ENCODE measurements at regions not wholly inside any gene's neighbourhood (a gene's known extent, or its start where the extent isn't known, plus 50 kb on each side); places are given as distances from the start of the nearest gene placed in this dataset.

DNA sequence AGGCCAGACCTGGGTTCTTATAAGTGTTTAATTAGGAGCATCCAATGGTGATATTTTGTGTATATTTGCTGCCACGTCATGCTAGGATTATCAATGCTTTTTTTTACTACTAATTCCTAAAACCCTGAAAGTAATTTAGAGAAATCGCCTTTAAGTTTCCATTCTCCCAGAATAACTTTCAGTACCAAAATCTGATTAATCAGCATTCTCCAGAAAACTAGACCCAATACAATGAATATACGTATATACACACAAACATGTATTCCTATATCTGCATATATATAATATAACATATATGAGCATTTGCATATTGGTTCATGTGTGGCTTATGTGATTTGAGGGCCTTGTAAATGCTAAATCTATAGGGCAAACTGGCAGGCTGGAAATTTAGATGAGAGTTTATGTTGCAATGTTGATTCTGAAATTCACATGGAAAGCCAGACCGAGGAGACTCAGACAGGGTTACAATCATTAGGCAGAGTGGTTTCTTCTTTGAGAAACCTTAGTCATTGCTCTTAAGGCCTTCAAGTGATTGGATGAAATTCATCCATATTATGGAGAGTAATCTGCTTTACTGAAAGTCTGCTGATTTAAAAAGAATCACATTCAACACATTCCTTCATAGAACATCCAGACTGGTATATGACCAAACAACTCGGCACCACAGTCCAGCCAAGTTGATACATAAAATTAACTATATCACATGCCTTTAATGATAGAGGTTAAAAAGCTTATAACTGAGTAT, 65.9 kb upstream of the RGPD4 start:
- Histone ChIP-seq H3K79me2 (ENCODE audit: low read length) (no peaks in the 10 kb centered on the region), H4K20me1 (ENCODE audit: insufficient read depth, low read length) (no peaks in the 10 kb centered on the region), H3K4me2 (ENCODE audit: low read length) (no peak overlapping the region), H3K27ac (ENCODE audit: low read length) (no peak overlapping the region), H3K9ac (ENCODE audit: low read length) (no peak overlapping the region), H2AFZ (ENCODE audit: low read depth, low read length) (no peak overlapping the region), H3K4me3 (ENCODE audit: low read length) (no peak overlapping the region), H3K9me3 (ENCODE audit: insufficient read depth, low read length) (no peaks in the 10 kb centered on the region), H3K4me1 (ENCODE audit: low read length) (no peaks in the 10 kb centered on the region), H3K36me3 (replicated peaks; ENCODE audit: low read depth, low read length) (no peaks in the 10 kb centered on the region), H3K27me3 (ENCODE audit: low read depth, low read length) (no peaks in the 10 kb centered on the region)
- no peak for TF ChIP-seq CTCF (IDR thresholded peaks at IDR 0.05; ENCODE audit: low read depth, low read length)
- TF ChIP-seq EZH2phosphoT487 (IDR thresholded peaks at IDR 0.05; ENCODE audit: low read depth) = no peak

DNA sequence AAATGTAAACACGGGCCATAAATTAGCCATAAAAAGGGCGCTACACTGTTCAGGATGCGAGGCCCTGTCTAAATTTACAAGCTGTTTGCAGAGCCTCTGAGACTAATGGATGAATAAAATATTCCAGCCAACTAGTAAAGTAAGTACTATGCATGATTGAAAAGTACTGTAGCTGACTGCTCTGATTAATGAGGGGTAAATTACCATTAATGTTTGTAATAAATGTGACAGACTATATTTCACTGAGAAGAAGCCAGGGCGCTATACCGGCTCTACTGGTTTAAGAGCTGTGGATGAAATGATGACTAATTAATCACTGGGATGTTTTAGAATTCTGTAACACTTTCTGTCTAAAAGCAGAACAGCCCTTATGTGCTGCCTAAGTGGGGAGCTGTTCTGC, 54.3 kb upstream of the RGPD4 start:
- no peak overlapping the region for H3K9ac ChIP-seq (ENCODE audit: low read length)
- no peak overlapping the region for H3K4me3 ChIP-seq (ENCODE audit: low read length)
- TF ChIP-seq EZH2phosphoT487 (IDR thresholded peaks at IDR 0.05; ENCODE audit: low read depth) (no peak), CTCF (IDR thresholded peaks at IDR 0.05; ENCODE audit: low read depth, low read length) (no peak)
- H2AFZ ChIP-seq (ENCODE audit: low read depth, low read length) = no peak overlapping the region
- no peaks in the 10 kb centered on the region for H3K27me3 ChIP-seq (ENCODE audit: low read depth, low read length)
- no peak overlapping the region for H3K27ac ChIP-seq (ENCODE audit: low read length)
- H3K9me3 ChIP-seq (ENCODE audit: insufficient read depth, low read length) = no peaks in the 10 kb centered on the region
- H3K4me1 ChIP-seq (ENCODE audit: low read length) = peaks cover 11% of the 10 kb centered on the region; the same call in 1 of the 2 replicates
- H3K36me3 ChIP-seq (replicated peaks; ENCODE audit: low read depth, low read length) = no peaks in the 10 kb centered on the region
- H3K4me2 ChIP-seq (ENCODE audit: low read length) = no peak overlapping the region
- no peaks in the 10 kb centered on the region for H3K79me2 ChIP-seq (ENCODE audit: low read length)
- no peaks in the 10 kb centered on the region for H4K20me1 ChIP-seq (ENCODE audit: insufficient read depth, low read length)

- H3K9ac ChIP-seq (ENCODE audit: low read length) = no peak overlapping the region
- TF ChIP-seq EZH2phosphoT487 (IDR thresholded peaks at IDR 0.05; ENCODE audit: low read depth) = no peak
- TF ChIP-seq CTCF (IDR thresholded peaks at IDR 0.05; ENCODE audit: low read depth, low read length) = no peak
- no peaks in the 10 kb centered on the region for H4K20me1 ChIP-seq (ENCODE audit: insufficient read depth, low read length)
- H3K9me3 ChIP-seq (ENCODE audit: insufficient read depth, low read length) = no peaks in the 10 kb centered on the region
- peaks cover 16% of the 10 kb centered on the region for H3K4me1 ChIP-seq (ENCODE audit: low read length)
- no peak overlapping the region for H3K4me2 ChIP-seq (ENCODE audit: low read length)
- no peaks in the 10 kb centered on the region for H3K79me2 ChIP-seq (ENCODE audit: low read length)
- H3K27ac ChIP-seq (ENCODE audit: low read length) = no peak overlapping the region
- no peak overlapping the region for H2AFZ ChIP-seq (ENCODE audit: low read depth, low read length)
- no peak overlapping the region for H3K4me3 ChIP-seq (ENCODE audit: low read length)
- no peaks in the 10 kb centered on the region for H3K27me3 ChIP-seq (ENCODE audit: low read depth, low read length)
- H3K36me3 ChIP-seq (replicated peaks; ENCODE audit: low read depth, low read length) = no peaks in the 10 kb centered on the region
Observed at GRCh38 chr2:107775211-107775610, 51.5 kb upstream of the RGPD4 start.

GRCh38 chr2:107775791-107776190, 50.9 kb upstream of the RGPD4 start:
- Histone ChIP-seq H3K4me2 (ENCODE audit: low read length) (no peak overlapping the region), H3K36me3 (replicated peaks; ENCODE audit: low read depth, low read length) (no peaks in the 10 kb centered on the region), H3K9me3 (ENCODE audit: insufficient read depth, low read length) (no peaks in the 10 kb centered on the region), H3K4me3 (ENCODE audit: low read length) (no peak overlapping the region), H3K79me2 (ENCODE audit: low read length) (no peaks in the 10 kb centered on the region), H3K4me1 (ENCODE audit: low read length) (peaks cover 16% of the 10 kb centered on the region), H3K27ac (ENCODE audit: low read length) (no peak overlapping the region), H3K27me3 (ENCODE audit: low read depth, low read length) (no peaks in the 10 kb centered on the region), H3K9ac (ENCODE audit: low read length) (no peak overlapping the region), H2AFZ (ENCODE audit: low read depth, low read length) (no peak overlapping the region), H4K20me1 (ENCODE audit: insufficient read depth, low read length) (no peaks in the 10 kb centered on the region)
- no peak for TF ChIP-seq CTCF (IDR thresholded peaks at IDR 0.05; ENCODE audit: low read depth, low read length)
